ENCODE measurements at regions not wholly inside any gene's neighbourhood (a gene's known extent, or its start where the extent isn't known, plus 50 kb on each side); places are given as distances from the start of the nearest gene placed in this dataset.
A peak's percentile ranks its signal among the peaks of the same experiment; 100 is the strongest.

DNA sequence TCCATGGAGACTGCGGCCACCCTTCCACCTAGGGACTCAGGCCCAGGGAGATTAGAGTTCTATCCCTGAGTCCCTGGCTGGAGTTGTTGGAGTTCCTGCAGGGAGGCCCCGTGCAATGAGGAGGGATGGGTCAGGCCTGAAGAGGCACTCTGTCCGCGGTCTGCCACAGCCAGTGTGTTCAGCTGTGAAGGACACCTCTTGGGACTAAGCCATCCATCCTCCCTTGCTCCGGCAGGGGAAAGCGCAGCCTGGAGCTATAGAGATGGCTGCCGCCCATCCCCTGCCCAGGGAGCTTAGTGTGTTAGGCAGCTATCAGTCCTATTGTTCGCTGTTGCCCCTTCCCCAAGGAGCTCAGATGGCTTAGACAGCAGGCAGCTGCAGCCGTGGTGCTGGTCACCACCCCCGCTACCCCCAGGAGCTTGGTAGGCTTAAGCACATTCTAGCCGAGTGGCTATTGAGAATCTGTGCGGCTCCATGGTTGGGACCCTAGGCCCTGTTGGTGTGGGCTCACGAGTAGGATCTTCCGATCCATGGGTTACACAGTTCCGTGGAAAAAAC, 141.3 kb downstream of the CYB561 start:
- Histone ChIP-seq H3K27ac (ENCODE audit: low read length) (no peak overlapping the region), H4K20me1 (ENCODE audit: insufficient read depth, low read length) (no peaks in the 10 kb centered on the region), H2AFZ (ENCODE audit: low read depth, low read length) (no peak overlapping the region), H3K9ac (ENCODE audit: low read length) (no peak overlapping the region), H3K79me2 (ENCODE audit: low read length) (no peaks in the 10 kb centered on the region), H3K4me3 (ENCODE audit: low read length) (no peak overlapping the region), H3K9me3 (ENCODE audit: insufficient read depth, low read length) (no peaks in the 10 kb centered on the region), H3K36me3 (replicated peaks; ENCODE audit: low read depth, low read length) (no peaks in the 10 kb centered on the region), H3K4me2 (ENCODE audit: low read length) (no peak overlapping the region), H3K27me3 (ENCODE audit: low read depth, low read length) (no peaks in the 10 kb centered on the region), H3K4me1 (ENCODE audit: low read length) (peaks cover 18% of the 10 kb centered on the region)
- TF ChIP-seq, protein P1, sequence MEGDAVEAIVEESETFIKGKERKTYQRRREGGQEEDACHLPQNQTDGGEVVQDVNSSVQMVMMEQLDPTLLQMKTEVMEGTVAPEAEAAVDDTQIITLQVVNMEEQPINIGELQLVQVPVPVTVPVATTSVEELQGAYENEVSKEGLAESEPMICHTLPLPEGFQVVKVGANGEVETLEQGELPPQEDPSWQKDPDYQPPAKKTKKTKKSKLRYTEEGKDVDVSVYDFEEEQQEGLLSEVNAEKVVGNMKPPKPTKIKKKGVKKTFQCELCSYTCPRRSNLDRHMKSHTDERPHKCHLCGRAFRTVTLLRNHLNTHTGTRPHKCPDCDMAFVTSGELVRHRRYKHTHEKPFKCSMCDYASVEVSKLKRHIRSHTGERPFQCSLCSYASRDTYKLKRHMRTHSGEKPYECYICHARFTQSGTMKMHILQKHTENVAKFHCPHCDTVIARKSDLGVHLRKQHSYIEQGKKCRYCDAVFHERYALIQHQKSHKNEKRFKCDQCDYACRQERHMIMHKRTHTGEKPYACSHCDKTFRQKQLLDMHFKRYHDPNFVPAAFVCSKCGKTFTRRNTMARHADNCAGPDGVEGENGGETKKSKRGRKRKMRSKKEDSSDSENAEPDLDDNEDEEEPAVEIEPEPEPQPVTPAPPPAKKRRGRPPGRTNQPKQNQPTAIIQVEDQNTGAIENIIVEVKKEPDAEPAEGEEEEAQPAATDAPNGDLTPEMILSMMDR (IDR thresholded peaks at IDR 0.05; ENCODE audit: low read depth, low read length) = no peak
- no peak for TF ChIP-seq EZH2phosphoT487 (IDR thresholded peaks at IDR 0.05; ENCODE audit: low read depth)

DNA sequence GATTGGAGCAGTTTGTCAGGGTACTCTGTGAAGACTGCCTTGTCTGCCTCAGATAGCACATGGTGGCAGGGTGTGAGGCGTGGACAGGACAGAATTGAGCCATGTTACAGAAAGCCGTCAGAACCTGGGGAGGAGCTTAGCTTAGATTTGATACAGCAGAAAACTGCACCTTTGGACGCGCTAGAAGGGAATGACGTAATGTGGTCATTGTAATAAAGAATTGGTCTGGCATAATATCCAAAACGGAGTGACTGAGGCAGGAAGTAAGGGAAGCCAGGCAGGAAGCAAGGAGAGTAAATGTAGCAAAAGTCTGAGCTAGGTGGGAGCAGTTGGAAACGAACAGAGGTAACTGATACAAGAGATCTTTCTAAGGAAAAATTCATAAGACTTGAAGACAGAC, 140.2 kb downstream of the CYB561 start:
- no peaks in the 10 kb centered on the region for H3K36me3 ChIP-seq (replicated peaks; ENCODE audit: low read depth, low read length)
- H3K4me3 ChIP-seq (ENCODE audit: low read length) = no peak overlapping the region
- TF ChIP-seq, protein P1 (IDR thresholded peaks at IDR 0.05; ENCODE audit: low read depth, low read length) = no peak
- no peak for TF ChIP-seq EZH2phosphoT487 (IDR thresholded peaks at IDR 0.05; ENCODE audit: low read depth)
- H2AFZ ChIP-seq (ENCODE audit: low read depth, low read length) = no peak overlapping the region
- H3K4me1 ChIP-seq (ENCODE audit: low read length) = peaks cover 18% of the 10 kb centered on the region
- H4K20me1 ChIP-seq (ENCODE audit: insufficient read depth, low read length) = no peaks in the 10 kb centered on the region
- H3K9ac ChIP-seq (ENCODE audit: low read length) = no peak overlapping the region
- H3K4me2 ChIP-seq (ENCODE audit: low read length) = no peak overlapping the region
- H3K9me3 ChIP-seq (ENCODE audit: insufficient read depth, low read length) = no peaks in the 10 kb centered on the region
- no peak overlapping the region for H3K27ac ChIP-seq (ENCODE audit: low read length)
- H3K27me3 ChIP-seq (ENCODE audit: low read depth, low read length) = no peaks in the 10 kb centered on the region
- no peaks in the 10 kb centered on the region for H3K79me2 ChIP-seq (ENCODE audit: low read length)

DNA sequence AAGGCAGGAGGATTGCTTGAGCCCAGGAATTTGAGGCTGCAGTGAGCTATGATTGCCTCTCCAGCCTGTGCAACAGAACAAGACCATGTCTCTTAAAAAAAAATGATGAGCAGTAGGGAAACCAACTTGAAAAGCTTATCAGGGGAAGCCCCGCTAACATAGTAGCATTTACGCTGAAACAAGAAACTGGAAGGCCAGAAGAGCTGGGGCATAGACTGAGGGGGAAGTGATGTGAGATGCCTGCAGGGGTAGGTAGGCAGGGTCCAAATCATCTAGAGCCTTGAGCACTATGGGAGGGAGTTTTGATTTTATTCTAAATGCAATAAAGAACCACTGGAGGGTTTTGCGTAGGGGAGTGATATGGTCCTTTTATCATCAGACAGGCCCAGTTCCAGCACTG, 139.3 kb downstream of the CYB561 start:
- H3K27me3 ChIP-seq (ENCODE audit: low read depth, low read length) = no peaks in the 10 kb centered on the region
- peaks cover 28% of the 10 kb centered on the region for H3K4me1 ChIP-seq (ENCODE audit: low read length)
- H3K36me3 ChIP-seq (replicated peaks; ENCODE audit: low read depth, low read length) = no peaks in the 10 kb centered on the region
- no peak for TF ChIP-seq EZH2phosphoT487 (IDR thresholded peaks at IDR 0.05; ENCODE audit: low read depth)
- TF ChIP-seq, protein P1 (IDR thresholded peaks at IDR 0.05; ENCODE audit: low read depth, low read length) = no peak
- no peaks in the 10 kb centered on the region for H3K9me3 ChIP-seq (ENCODE audit: insufficient read depth, low read length)
- H3K4me2 ChIP-seq (ENCODE audit: low read length) = peak overlapping the region; percentile 29
- H3K27ac ChIP-seq (ENCODE audit: low read length) = no peak overlapping the region; the same call in 1 of the 2 replicates
- H3K4me3 ChIP-seq (ENCODE audit: low read length) = no peak overlapping the region
- no peaks in the 10 kb centered on the region for H3K79me2 ChIP-seq (ENCODE audit: low read length)
- H3K9ac ChIP-seq (ENCODE audit: low read length) = no peak overlapping the region
- H4K20me1 ChIP-seq (ENCODE audit: insufficient read depth, low read length) = no peaks in the 10 kb centered on the region
- H2AFZ ChIP-seq (ENCODE audit: low read depth, low read length) = no peak overlapping the region

DNA sequence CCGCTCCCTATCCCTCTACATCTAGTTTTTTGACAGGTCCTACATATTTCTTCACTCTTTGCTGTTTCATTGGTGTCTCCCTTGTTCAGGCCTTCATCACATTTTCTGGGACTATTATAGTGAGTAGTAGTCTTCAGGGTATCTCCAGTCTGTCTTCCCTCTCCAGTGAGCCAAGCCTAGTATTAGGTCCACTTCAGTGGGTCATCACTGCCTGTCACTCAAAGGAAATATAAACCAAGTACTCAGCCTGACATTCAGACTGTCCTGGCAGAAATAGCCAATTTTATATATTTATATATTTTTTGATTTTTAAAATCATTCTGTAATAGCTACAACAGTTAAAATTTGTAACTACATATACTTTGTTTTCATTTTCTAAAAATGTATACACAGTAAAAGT, 137.8 kb downstream of the CYB561 start:
- no peaks in the 10 kb centered on the region for H3K36me3 ChIP-seq (replicated peaks; ENCODE audit: low read depth, low read length)
- no peak overlapping the region for H3K9ac ChIP-seq (ENCODE audit: low read length)
- no peak overlapping the region for H3K4me3 ChIP-seq (ENCODE audit: low read length)
- no peaks in the 10 kb centered on the region for H4K20me1 ChIP-seq (ENCODE audit: insufficient read depth, low read length)
- H3K4me2 ChIP-seq (ENCODE audit: low read length) = no peak overlapping the region
- no peaks in the 10 kb centered on the region for H3K27me3 ChIP-seq (ENCODE audit: low read depth, low read length)
- H3K9me3 ChIP-seq (ENCODE audit: insufficient read depth, low read length) = no peaks in the 10 kb centered on the region
- H3K27ac ChIP-seq (ENCODE audit: low read length) = no peak overlapping the region
- TF ChIP-seq EZH2phosphoT487 (IDR thresholded peaks at IDR 0.05; ENCODE audit: low read depth) = no peak
- TF ChIP-seq, protein P1 (IDR thresholded peaks at IDR 0.05; ENCODE audit: low read depth, low read length) = no peak
- peaks cover 28% of the 10 kb centered on the region for H3K4me1 ChIP-seq (ENCODE audit: low read length)
- H2AFZ ChIP-seq (ENCODE audit: low read depth, low read length) = no peak overlapping the region
- H3K79me2 ChIP-seq (ENCODE audit: low read length) = no peaks in the 10 kb centered on the region

Data from OCI-LY3 (cell line).